ENCODE measurements at regions not wholly inside any gene's neighbourhood (a gene's known extent, or its start where the extent isn't known, plus 50 kb on each side); places are given as distances from the start of the nearest gene placed in this dataset.

DNA sequence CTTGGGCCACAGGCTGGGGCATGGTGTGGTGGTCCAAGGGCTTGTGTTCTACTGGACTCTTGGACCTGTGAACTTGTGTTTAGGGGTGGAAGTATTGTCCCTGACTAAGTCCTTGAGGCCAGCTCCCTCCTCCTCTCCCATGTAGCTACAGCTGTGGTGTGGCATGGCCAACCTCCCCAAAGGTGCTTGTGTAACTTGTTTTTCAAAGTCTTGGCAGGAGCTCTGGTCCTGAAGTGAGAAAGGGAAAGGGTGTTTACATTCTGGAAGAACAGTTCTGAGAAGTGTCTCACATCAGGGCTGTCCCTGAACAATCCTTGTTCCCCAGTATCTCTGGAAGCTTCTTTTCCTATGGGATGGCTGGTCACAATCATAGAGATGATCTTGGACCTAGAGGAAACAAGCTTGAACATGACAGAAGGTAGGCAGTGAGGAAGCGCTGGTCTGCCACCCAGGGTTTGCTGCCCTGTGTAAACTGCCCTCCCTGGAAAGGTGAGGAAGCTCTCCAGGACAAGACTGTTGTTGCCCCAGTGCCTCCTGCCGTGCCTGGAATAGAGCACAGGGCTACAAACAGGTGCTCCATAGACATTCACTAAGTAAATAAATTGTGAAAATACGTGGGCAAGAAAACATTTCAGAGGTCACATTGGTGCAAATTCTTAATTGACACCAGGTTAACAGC, 64.6 kb upstream of the KLF9 start:
- Mint-ChIP-seq H3K36me3 (peaks cover 3% of the 10 kb centered on the region), H3K27me3 (no peaks in the 10 kb centered on the region), H3K4me1 (ENCODE audit: low read depth) (peaks cover 6% of the 10 kb centered on the region), H3K27ac (no peak overlapping the region), H3K4me3 (no peak overlapping the region), H3K9me3 (ENCODE audit: low read depth) (peaks cover 4% of the 10 kb centered on the region)

DNA sequence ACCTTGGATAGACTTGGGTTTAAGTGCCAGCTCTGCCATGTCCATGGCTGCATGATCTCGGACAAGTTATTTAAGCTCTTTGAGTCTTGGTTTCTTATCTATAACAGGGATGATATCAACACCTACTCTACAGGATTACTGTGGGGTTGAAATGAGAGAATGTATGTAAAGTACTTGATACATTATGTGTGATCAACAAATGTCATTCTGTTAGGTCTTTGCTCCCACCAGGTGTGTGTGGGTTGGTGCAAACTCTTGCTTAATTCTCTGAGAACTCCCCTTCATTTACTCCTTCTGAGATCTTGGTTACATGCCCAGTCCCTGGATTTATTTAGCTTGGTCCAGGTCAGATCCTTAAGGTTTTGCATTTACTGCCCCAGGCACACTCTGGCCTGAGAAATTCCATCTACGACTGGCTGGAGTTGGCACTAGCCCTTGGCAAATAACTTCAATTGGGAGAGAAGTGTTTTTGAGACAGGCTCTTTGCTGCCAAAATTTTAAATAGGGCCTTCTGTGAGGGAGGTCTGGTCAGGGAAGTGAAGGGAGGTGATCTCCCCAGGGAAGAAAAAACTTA, 63.5 kb upstream of the KLF9 start:
- Mint-ChIP-seq H3K4me3 (no peak overlapping the region), H3K36me3 (peaks cover 3% of the 10 kb centered on the region), H3K4me1 (ENCODE audit: low read depth) (no peaks in the 10 kb centered on the region)

DNA sequence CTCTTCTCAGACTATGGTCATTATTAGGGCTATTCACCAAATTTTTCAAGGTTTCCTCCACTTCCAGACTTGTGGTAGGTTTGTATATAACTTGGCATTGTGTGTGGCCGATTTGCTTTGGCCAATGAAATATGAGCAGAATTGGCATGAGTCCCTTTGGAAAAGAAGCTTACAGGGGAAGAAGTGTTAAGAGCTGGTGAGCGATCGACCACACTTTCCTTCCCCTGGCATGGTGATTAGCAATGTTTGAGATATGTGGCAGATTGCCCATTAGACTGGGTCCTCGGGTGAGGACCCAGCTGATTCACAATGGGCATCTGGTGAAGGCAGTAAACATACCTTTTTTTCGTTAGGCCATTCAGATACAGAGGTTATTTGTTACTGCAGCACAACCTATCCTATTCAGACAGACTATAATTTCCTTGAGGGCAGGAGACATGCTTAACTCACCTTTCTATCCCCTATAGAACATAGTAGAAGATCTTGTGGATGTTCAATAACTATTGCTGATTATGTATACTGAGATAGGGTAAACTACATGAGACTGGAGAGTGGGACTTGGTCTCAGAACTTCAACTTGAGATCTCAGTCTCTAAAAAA, 62.8 kb upstream of the KLF9 start:
- no peak overlapping the region for H3K27ac Mint-ChIP-seq
- H3K27me3 Mint-ChIP-seq, result no peaks in the 10 kb centered on the region
- H3K36me3 Mint-ChIP-seq, result peaks cover 3% of the 10 kb centered on the region
- H3K4me3 Mint-ChIP-seq, result no peak overlapping the region
- peaks cover 4% of the 10 kb centered on the region for H3K9me3 Mint-ChIP-seq (ENCODE audit: low read depth)
- H3K4me1 Mint-ChIP-seq (ENCODE audit: low read depth), result peaks cover under 1% of the 10 kb centered on the region

More for the DNA sequence above, 63.5 kb upstream of the KLF9 start:
- Mint-ChIP-seq H3K27ac (no peak overlapping the region), H3K27me3 (no peaks in the 10 kb centered on the region), H3K9me3 (ENCODE audit: low read depth) (peaks cover 4% of the 10 kb centered on the region)

DNA sequence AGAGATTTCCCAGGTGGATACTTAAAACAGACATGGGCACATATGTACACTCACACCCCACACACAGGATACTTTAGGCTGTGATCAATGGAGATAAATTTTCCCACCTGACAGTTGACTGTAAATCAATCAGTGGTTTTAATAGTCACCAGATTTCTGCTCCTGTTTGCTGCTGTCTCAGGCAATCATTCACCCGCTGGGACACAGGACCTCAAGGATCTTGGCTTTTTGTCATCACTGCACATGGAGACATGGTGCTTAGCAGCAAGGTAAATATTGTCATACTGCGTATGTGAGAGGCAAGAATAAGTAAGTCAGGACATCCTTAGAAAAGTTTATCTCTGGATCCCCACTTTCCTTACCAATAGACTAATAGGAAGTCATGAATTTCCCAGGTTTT, 60.8 kb upstream of the KLF9 start:
- H3K4me1 Mint-ChIP-seq (ENCODE audit: low read depth), result peaks cover 14% of the 10 kb centered on the region
- H3K36me3 Mint-ChIP-seq, result peaks cover 3% of the 10 kb centered on the region
- H3K27ac Mint-ChIP-seq, result no peak overlapping the region
- H3K27me3 Mint-ChIP-seq, result no peaks in the 10 kb centered on the region
- no peak overlapping the region for H3K4me3 Mint-ChIP-seq
- peaks cover 4% of the 10 kb centered on the region for H3K9me3 Mint-ChIP-seq (ENCODE audit: low read depth)

DNA sequence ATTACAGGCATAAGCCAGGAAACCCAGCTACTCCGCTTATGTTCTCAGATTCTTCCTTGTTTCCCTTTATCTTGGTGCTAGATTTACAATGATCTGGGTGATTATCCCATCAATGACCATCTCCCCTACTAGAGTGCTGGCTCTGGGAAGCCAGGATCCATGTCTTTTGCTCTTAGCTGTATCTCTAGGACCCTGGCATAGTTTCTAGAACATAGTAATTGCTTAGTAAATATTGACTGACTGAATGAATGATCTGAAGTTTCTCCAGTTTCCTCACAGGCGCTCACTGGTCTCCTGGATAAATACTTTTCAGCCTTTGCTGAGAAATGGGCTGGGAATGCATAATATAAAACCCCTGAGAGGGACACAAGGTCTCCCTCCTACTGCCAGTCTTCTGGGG, 60.0 kb upstream of the KLF9 start:
- Mint-ChIP-seq H3K27ac (no peak overlapping the region), H3K4me1 (ENCODE audit: low read depth) (peaks cover 20% of the 10 kb centered on the region), H3K4me3 (no peak overlapping the region), H3K27me3 (no peaks in the 10 kb centered on the region), H3K9me3 (ENCODE audit: low read depth) (peaks cover 4% of the 10 kb centered on the region), H3K36me3 (peaks cover 3% of the 10 kb centered on the region)

DNA sequence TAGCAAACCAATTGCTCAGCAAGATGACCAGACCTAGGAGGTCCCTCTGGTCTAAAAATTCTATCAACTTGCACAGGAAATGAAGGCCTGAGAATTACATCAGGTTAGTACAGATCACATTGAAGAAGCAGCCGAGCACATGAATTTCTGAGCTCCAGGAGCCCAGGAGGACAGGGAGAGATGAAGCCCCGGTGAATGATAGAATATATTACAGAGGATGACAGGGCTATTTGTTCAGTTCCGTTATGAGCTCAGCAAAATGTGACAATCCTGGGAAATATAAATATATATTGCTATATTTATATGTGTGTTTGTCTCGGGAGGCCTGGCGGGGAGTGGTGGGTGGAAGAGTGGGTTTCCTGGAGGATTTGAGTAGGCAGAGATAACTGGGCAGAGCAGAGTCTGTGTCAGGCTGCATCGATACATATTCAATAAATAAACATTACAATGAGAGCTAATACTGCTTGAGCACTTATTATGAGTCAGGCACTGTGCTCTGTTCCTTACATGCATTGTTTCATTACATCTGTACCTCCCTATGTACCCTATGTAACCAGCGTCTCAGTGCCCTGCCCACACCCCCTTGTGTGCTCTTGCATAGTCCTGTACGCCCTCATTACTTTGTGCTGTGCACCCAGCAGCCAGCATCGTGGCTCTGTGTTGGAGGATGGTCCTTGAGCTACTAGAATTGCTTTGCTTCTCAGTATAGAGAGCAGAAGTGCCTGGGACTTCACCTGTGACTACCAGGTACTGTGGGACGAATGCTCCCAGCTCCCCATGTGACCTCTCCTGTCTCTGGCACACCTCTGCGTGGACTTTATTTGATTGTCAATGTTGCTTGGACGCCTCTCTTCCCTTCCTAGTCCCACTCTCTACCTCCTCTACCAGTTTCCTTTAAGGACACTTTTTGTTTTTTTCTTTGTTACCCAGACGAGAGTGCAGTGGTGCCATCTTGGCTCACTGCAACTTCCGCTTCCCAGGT, 58.1 kb upstream of the KLF9 start:
- H3K27ac Mint-ChIP-seq, result no peak overlapping the region
- peaks cover 4% of the 10 kb centered on the region for H3K9me3 Mint-ChIP-seq (ENCODE audit: low read depth)
- peaks cover 26% of the 10 kb centered on the region for H3K4me1 Mint-ChIP-seq (ENCODE audit: low read depth)
- H3K4me3 Mint-ChIP-seq, result no peak overlapping the region
- H3K36me3 Mint-ChIP-seq, result peaks cover 3% of the 10 kb centered on the region
- H3K27me3 Mint-ChIP-seq, result no peaks in the 10 kb centered on the region

DNA sequence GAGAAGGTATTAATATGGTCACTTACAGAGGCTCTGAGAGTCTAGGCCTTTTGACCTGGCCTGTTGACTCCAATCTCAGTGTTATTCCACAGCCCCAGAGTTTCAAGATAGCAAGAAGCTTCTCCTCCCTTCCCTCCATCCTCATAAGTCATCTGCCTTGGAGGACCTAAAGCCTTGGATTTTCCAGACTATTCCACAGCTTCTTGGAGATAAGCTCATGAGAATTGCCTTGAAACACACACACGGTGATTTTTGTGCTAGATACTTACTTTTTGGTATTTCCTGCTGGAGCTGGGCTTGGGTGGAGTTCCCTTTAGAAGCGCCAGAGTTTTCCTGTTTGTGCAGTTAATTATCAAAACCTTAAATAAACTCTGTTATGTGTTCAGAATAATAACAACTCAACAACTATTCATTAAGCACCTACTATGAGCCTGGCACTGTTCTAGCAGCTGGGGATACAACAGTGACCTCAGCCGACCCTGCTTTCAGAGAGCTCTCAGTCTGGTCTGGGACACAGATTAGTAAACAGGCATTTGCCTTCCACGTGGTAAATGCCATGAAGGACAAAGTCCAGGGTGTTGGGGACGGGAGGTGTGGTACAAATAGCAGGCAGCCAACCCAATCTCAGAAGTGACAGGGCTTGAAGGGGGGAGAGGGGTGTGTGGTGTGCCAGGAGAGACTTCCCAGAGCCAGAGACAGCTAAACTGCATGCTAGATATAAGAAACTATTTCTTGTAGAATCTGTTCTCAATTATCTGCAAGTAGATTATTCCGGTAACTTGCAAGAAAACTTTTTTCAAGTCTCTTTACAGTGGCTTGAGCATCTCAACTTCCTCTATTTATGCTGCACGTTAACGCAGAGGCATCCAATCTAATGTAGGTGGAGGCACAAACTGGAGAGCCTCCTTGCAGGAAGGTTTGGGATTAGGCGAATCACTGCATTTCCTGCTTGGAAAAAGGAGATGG, 55.9 kb upstream of the KLF9 start:
- H3K4me3 Mint-ChIP-seq, result no peak overlapping the region
- H3K27ac Mint-ChIP-seq, result no peak overlapping the region
- H3K27me3 Mint-ChIP-seq, result no peaks in the 10 kb centered on the region
- H3K36me3 Mint-ChIP-seq, result no peaks in the 10 kb centered on the region
- H3K4me1 Mint-ChIP-seq (ENCODE audit: low read depth), result peaks cover 39% of the 10 kb centered on the region
- no peaks in the 10 kb centered on the region for H3K9me3 Mint-ChIP-seq (ENCODE audit: low read depth)

DNA sequence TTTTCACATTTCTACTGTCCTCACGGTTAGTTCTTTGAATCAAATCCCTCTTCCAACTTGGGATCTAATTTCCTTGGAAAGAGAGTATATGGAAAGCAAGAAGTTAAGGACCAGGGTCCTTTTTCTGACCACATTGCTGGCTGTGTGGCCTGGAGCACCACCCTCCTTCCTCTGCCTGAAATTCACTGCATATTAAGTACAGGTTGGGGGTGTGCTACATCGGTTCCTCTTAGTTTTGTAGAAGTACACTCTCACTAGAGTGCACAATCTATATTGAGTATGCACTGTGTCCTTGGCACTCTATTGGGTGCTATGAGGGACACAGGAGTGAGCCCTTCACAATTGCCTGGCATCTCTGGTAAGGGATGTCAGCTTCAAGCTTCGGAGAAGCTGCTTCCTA, 53.8 kb upstream of the KLF9 start:
- H3K36me3 Mint-ChIP-seq, result no peaks in the 10 kb centered on the region
- no peaks in the 10 kb centered on the region for H3K9me3 Mint-ChIP-seq (ENCODE audit: low read depth)
- H3K4me3 Mint-ChIP-seq, result no peak overlapping the region
- H3K27me3 Mint-ChIP-seq, result no peaks in the 10 kb centered on the region
- peaks cover 42% of the 10 kb centered on the region for H3K4me1 Mint-ChIP-seq (ENCODE audit: low read depth)
- no peak overlapping the region for H3K27ac Mint-ChIP-seq

DNA sequence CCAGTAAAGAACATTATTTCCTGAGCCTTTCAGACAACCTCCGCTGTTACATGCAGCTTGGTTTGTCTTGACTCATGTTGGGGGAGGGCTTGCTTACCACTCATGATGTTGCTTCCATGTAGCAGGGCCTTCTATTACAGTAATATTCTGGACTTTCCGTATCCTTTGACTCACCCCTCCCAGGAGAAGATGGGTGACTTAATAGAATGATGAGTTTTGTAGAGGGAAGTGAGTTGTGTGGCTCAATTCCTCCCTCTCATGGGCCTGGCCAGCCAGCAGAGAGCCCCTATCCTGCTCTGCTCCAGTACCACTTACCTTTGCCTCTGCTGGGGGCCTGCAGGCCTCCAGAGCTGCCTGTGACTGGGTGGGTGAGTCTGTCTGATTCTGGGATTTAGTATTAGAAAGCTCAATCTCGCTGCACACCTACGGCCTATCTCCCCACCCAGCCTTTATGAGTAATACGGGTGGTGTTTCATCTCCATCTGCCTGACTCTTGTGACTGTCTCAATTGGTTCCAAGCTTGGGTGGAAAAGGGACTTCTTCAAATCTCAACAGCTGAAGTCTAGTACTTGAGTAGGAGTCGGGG, 52.6 kb upstream of the KLF9 start:
- peak overlapping the region; percentile 61 for H3K27ac Mint-ChIP-seq
- H3K4me1 Mint-ChIP-seq (ENCODE audit: low read depth), result peaks cover 40% of the 10 kb centered on the region
- no peaks in the 10 kb centered on the region for H3K36me3 Mint-ChIP-seq
- H3K4me3 Mint-ChIP-seq, result no peak overlapping the region
- no peaks in the 10 kb centered on the region for H3K9me3 Mint-ChIP-seq (ENCODE audit: low read depth)
- H3K27me3 Mint-ChIP-seq, result no peaks in the 10 kb centered on the region

DNA sequence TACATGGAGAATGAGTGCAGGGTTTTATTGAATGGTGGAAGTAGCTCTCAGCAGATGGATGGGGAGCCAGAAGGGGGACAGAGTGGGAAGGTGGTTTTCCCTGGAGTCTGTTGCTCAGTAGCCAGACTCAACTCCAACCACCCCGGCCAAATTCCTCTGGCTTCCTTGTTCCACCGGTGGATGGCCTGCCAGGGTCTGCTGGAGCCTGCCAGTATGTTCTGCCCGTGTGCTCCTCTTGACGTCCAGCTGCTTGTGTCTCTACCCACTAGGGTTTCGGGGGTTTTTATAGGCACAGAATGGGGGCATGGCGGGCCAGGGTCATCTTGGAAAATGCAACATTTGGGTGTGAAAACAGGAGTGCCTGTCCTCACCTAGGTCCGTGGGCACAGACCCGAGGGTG, 51.4 kb upstream of the KLF9 start:
- Mint-ChIP-seq H3K4me1 (ENCODE audit: low read depth) (peaks cover 34% of the 10 kb centered on the region), H3K27me3 (no peaks in the 10 kb centered on the region), H3K9me3 (ENCODE audit: low read depth) (no peaks in the 10 kb centered on the region), H3K36me3 (no peaks in the 10 kb centered on the region), H3K27ac (no peak overlapping the region), H3K4me3 (no peak overlapping the region)

DNA sequence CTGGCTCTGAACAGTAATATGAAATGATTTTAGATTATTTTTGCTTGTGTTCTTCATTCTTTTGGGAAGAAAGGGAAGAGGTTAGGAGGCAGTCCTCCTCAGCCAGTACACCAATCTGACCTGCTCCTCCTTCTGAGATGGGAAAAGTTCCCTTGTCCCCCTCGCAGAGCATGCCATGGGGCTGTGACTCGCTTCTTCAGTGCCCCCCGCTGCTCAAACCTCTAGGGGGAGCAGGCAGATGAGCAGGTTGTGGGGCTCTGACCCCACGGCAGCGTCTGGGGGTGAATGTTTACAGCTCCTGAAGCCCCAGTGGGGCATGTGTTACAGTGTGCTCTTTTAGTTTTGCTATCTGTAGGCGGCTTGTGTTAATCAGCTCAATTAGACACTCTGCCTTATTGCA, 50.9 kb upstream of the KLF9 start:
- no peaks in the 10 kb centered on the region for H3K9me3 Mint-ChIP-seq (ENCODE audit: low read depth)
- H3K27me3 Mint-ChIP-seq, result no peaks in the 10 kb centered on the region
- no peak overlapping the region for H3K4me3 Mint-ChIP-seq
- H3K4me1 Mint-ChIP-seq (ENCODE audit: low read depth), result peaks cover 29% of the 10 kb centered on the region
- no peaks in the 10 kb centered on the region for H3K36me3 Mint-ChIP-seq
- no peak overlapping the region for H3K27ac Mint-ChIP-seq
